ENCODE measurements at regions not wholly inside any gene's neighbourhood (a gene's known extent, or its start where the extent isn't known, plus 50 kb on each side); places are given as distances from the start of the nearest gene placed in this dataset.
"Not testable (repeated sequence)": the region's sequence is repeated elsewhere in the genome, so short reads cannot be mapped to it uniquely, and the experiment has no call there.

- no peaks in the 10 kb centered on the region for H3K9me3 ChIP-seq (replicated peaks in 1 of 3)
- DNase-seq, result peak in 1 of 7 donors; percentile 69
- WGBS, 4 donors, result 85 to 94% (median 87%) methylated on average over 4 of the region's 4 CpGs
- TF ChIP-seq CTCF (IDR thresholded peaks at IDR 0.05) (no peak), POLR2A (IDR thresholded peaks at IDR 0.05) (no peak)
- no peaks in the 10 kb centered on the region for H3K4me1 ChIP-seq (replicated peaks in 1 of 2)
- no peak overlapping the region for H3K27ac ChIP-seq
- H3K36me3 ChIP-seq (replicated peaks in 1 of 2), result no peaks in the 10 kb centered on the region
- no peak overlapping the region for H3K4me3 ChIP-seq
- no peaks in the 10 kb centered on the region for H3K27me3 ChIP-seq
- intact Hi-C loops (cut with DNase I), result no loop called here
These were observed 717.8 kb downstream of the CDH18 start for GRCh38 chr5:19270153-19270552.

GRCh38 chr5:19274578-19274977 lies 713.4 kb downstream of the CDH18 start:
- TF ChIP-seq POLR2A (IDR thresholded peaks at IDR 0.05) (no peak), CTCF (IDR thresholded peaks at IDR 0.05) (no peak)
- no peaks in the 10 kb centered on the region for H3K27me3 ChIP-seq
- 79 to 88% (median 86%) methylated on average over 3 of the region's 3 CpGs for WGBS, 4 donors
- H3K4me1 ChIP-seq (replicated peaks in 1 of 2), result no peaks in the 10 kb centered on the region
- H3K27ac ChIP-seq, result no peak overlapping the region
- no peaks in the 10 kb centered on the region for H3K36me3 ChIP-seq (replicated peaks in 1 of 2)
- DNase-seq, result no peak
- H3K4me3 ChIP-seq, result no peak overlapping the region
- no peaks in the 10 kb centered on the region for H3K9me3 ChIP-seq (replicated peaks in 1 of 3)
- intact Hi-C loops (cut with DNase I), result no loop called here

- H3K9me3 ChIP-seq (replicated peaks in 1 of 3), result peaks cover 0 to 4% (median 0%) of the 10 kb centered on the region in 3 donors
- TF ChIP-seq POLR2A (IDR thresholded peaks at IDR 0.05) (no peak), CTCF (IDR thresholded peaks at IDR 0.05) (no peak)
These were observed 702.7 kb downstream of the CDH18 start for GRCh38 chr5:19285286-19285685.

GRCh38 chr5:19287548-19288277 lies 700.3 kb downstream of the CDH18 start:
- DNase-seq; intact Hi-C loops (cut with DNase I); H3K9me3 ChIP-seq (replicated peaks in 1 of 3); H3K27me3 ChIP-seq; H3K36me3 ChIP-seq (replicated peaks in 1 of 2); H3K4me1 ChIP-seq (replicated peaks in 1 of 2); H3K27ac ChIP-seq; H3K4me3 ChIP-seq: not testable (repeated sequence)
- WGBS, 4 donors, result 84 to 97% (median 96%) methylated on average over 39 to 54 of the region's 54 CpGs

More at GRCh38 chr5:19285286-19285685, 702.7 kb downstream of the CDH18 start:
- 90 to 97% (median 94%) methylated on average over 3 of the region's 3 CpGs for WGBS, 4 donors
- no peaks in the 10 kb centered on the region for H3K4me1 ChIP-seq (replicated peaks in 1 of 2)
- intact Hi-C loops (cut with DNase I), result no loop called here
- H3K27ac ChIP-seq, result no peak overlapping the region
- no peaks in the 10 kb centered on the region for H3K27me3 ChIP-seq
- H3K36me3 ChIP-seq (replicated peaks in 1 of 2), result no peaks in the 10 kb centered on the region
- no peak for DNase-seq
- no peak overlapping the region for H3K4me3 ChIP-seq

GRCh38 chr5:19288311-19288710 lies 699.7 kb downstream of the CDH18 start:
- H3K27ac ChIP-seq; intact Hi-C loops (cut with DNase I); H3K36me3 ChIP-seq (replicated peaks in 1 of 2); H3K4me1 ChIP-seq (replicated peaks in 1 of 2); H3K27me3 ChIP-seq; DNase-seq; H3K4me3 ChIP-seq; H3K9me3 ChIP-seq (replicated peaks in 1 of 3): not testable (repeated sequence)
- WGBS, 4 donors, result 89 to 93% (median 91%) methylated on average over 8 of the region's 8 CpGs

All from adrenal gland (tissue), 9 donors.